K562 (cell line): ENCODE measurements at regions not wholly inside any gene's neighbourhood (a gene's known extent, or its start where the extent isn't known, plus 50 kb on each side); places are given as distances from the start of the nearest gene placed in this dataset.

ENCODE experiments used
- ATF1 ChIP-seq, 2 experiments: fragments of 450-650 bp in 1 of 2; IDR thresholded peaks; 2 replicates each; pipeline ENCODE4 v1.6.1; 2016; ENCODE audit warnings: missing compliant biosample characterization in 1 of 2, missing genetic modification characterization in 1 of 2
- CTCF ChIP-seq, 3 experiments: IDR thresholded peaks in 2 of 3; conservative IDR thresholded peaks in 1 of 3; 2 replicates each; pipeline ENCODE4 v1.5.1; 2011 to 2012; ENCODE audit warnings: low read length in 3 of 3, mild to moderate bottlenecking in 3 of 3, control low read depth in 2 of 3, improper control_type of control experiment in 1 of 3, inconsistent platforms in 1 of 3, low read depth in 1 of 3, mixed read lengths in 1 of 3, moderate library complexity in 1 of 3; ENCODE audit not compliant: insufficient read depth in 2 of 3
- POLR2A ChIP-seq: fragments of 450-650 bp; conservative IDR thresholded peaks from 2 replicates; pipeline ENCODE4 v1.6.1; 2016
- SAFB2 ChIP-seq: fragments of 200-400 bp; formaldehyde crosslinking; IDR thresholded peaks from 2 replicates; pipeline ENCODE4 v1.6.1; 2018; ENCODE audit warnings: borderline replicate concordance, low read length, low read depth, moderate library complexity; ENCODE audit not compliant: severe bottlenecking
- ZNF785 ChIP-seq: fragments of 250-450 bp; sonication (Bioruptor Pico); IDR thresholded peaks from 2 replicates; pipeline ENCODE4 v1.4.0; 2020; ENCODE audit warnings: mild to moderate bottlenecking

DNA sequence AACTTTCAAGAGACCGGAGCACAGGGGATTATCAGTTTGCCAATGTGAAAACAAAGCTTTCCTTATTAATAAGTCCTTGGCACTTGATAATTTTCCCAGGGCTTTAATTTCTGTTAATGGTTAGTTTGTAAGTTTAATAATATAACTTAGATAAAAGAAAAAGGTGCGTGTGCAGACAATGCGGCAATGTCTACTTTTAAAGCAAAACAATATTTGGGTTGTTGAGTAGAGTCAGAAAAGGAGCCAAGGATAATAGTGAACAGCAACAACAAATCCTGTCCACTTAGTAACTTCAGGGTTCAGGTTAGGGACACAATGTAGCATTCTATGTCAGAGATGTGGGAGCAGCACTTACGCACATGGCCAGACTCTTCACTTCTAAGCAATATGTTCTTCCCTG lies 469.6 kb upstream of the NFIA start:
- TF ChIP-seq CTCF (IDR thresholded peaks at IDR 0.05 in 2 of 3, conservative IDR thresholded peaks at IDR 0.05 in 1 of 3; ENCODE audit: insufficient read depth in 2 of 3, low read depth in 1 of 3, low read length in 3 of 3): no peak
- no peak for TF ChIP-seq ATF1 (CRISPR knock-in tag; IDR thresholded peaks at IDR 0.05)
- TF ChIP-seq ATF1 (tag; IDR thresholded peaks at IDR 0.05): no peak
- TF ChIP-seq ZNF785 (CRISPR knock-in tag): no peak
- TF ChIP-seq POLR2A: no peak
- TF ChIP-seq SAFB2: no peak
